NCI-H526 treated with DMSO at 0.1 percent for 48 hours (cell line): ENCODE measurements at regions not wholly inside any gene's neighbourhood (a gene's known extent, or its start where the extent isn't known, plus 50 kb on each side); places are given as distances from the start of the nearest gene placed in this dataset.
"Not testable (repeated sequence)": the region's sequence is repeated elsewhere in the genome, so short reads cannot be mapped to it uniquely, and the experiment has no call there.

Source experiments
- DNase-seq: peaks from one replicate; lab custom pipeline; 2025; lab: John Stamatoyannopoulos, UW

DNA sequence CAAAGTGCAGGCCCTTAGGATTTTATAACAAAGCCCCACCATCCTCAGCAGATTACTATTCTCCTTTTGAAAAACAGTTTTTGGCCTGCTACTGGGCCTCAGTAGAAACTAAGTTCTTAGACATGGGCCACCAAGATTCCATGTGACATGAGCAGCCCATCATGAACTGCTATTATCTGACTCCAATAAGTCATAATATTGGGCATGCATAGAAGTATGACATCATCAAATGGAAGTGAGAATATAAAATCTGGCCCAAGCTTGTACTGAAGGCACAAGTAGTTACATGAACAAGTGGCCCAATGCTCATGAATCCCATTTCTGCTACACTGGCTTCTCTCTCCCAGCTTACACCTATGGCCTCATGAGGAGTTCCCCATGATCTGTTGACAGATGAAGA lies 404.8 kb downstream of the EPHA5 start:
- no peak for DNase-seq

DNA sequence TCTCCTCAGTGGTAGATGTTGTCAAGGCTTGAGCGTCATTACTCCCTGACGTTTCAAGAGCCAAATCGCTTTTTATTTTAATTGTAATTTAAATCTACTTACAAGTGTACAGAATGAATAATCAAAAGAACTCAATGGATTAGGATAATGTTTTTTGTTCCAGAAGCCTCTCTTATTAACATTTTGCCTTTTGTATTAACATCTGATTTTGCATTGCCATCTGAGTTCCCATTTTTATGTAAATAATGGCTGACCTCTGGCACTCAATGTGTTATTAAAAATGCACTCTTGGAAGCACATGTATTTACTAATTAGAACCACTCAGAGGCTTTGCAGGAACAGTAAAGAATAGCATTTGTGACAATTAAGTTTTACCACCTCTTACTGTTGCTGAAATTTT lies 411.0 kb downstream of the EPHA5 start:
- no peak for DNase-seq

DNA sequence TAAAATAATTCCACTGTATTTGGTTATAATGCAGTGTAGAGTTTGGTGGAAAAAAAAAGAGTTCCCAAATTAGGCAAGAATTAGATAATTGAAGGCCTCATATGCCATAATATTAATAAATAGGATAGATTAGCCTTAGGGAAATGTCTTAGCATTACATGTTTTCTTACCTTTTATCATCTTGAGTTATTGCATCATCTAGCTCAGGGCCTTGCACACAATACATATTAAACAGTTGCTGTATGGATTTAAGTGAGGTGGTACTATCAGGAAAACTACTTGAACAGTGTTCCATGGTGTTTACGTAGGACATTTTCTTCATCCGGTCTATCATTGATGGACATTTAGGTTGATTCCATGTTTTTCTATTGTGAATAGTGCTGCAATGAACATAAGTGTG lies 419.4 kb downstream of the EPHA5 start:
- DNase-seq: no peak

DNA sequence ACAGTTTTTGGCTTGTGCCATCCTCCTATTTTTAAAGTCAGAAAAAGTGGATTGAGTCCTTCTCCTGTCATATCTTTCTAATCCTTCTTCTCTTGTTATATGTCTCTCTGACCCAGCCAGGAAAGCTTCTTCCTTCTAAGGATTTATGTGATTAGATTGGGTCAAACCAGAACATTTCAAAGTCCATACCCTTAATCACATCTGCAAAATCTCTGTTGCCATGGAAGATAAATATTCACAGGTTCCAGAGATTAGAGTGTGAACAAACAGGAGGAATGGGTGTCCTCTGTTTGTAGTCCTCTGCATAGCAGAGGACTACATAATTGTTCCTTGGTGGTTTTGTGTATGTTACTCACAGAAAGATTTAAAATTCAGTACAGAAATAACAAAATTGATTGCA lies 421.2 kb downstream of the EPHA5 start:
- DNase-seq: no peak

DNA sequence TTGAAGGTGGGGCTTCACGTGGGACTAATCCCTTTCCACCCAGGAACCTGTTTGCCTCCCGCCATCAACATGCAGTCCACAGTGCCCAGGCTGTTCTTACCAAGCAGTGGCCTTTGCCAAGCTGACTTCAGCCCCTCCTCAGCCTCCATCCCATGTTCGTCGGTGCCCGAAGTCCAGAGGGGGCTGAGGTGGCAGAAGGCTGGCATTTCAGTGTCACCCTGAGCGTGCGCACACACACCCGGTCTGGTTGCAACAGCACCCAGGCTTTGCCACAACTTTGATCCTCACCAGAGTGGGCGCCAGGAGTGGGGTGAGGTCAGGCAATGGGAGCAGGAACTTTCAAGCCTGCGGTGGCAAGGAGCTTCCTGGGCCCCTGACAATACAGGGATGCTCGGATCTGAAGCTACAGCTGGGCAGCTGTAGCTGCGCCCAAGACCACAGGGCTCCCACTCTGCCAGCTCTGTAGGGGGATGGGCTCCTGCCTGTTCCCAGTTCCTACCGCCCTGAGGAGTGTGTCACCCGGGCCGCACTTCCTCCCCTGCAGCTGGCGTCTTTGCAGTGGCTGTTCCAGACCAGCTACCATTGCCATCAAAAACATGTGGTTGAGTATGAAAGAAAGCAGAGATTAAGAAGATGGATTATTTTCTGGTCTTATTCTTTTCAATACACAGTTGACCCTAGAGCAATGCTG lies 428.0 kb downstream of the EPHA5 start:
- no peak for DNase-seq

GRCh38 chr4:65241257-65241997 lies 428.9 kb downstream of the EPHA5 start:
- DNase-seq: no peak

- no peak for DNase-seq
Measured at GRCh38 chr4:65234061-65234460, 436.2 kb downstream of the EPHA5 start.

- DNase-seq: no peak
Measured at GRCh38 chr4:65227628-65228027, 442.7 kb downstream of the EPHA5 start.

GRCh38 chr4:65223601-65224000 lies 446.7 kb downstream of the EPHA5 start:
- no peak for DNase-seq

DNA sequence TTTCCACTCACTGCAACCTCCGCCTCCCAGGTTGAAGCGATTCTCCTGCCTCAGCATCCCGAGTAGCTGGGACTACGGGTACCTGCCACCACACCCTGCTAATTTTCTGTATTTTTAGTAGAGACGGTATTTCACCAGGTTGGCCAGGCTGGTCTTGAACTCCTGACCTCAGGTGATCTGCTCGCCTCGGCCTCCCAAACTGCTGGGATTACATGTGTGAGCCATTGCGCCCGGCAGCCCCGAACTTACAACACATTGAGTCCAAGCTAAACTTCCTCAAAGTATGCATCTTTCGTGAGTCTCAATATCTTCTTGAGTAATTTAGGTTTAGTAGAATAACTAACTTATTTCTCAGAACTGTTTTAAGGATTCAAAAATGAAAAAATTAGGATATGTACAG lies 447.2 kb downstream of the EPHA5 start:
- DNase-seq: not testable (repeated sequence)

DNA sequence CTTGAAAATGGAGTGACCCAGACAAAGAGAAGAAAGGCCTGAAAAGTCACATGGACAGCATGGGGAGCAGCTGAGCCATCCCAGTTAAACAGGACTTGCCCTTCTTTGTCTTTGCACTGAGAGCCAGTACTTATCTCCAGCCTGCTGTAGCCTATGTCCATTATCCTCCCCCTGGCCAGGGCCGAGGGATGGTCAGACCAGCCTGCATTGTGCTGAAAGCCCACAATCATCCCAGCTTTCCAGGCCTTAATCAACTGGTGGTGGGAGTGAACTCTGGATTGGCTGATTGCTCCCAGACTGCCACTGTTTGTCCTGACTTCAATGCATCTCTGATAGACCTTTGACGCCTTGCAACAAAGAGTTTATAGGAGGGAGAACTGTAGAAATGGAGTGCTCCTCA lies 453.1 kb downstream of the EPHA5 start:
- no peak for DNase-seq

DNA sequence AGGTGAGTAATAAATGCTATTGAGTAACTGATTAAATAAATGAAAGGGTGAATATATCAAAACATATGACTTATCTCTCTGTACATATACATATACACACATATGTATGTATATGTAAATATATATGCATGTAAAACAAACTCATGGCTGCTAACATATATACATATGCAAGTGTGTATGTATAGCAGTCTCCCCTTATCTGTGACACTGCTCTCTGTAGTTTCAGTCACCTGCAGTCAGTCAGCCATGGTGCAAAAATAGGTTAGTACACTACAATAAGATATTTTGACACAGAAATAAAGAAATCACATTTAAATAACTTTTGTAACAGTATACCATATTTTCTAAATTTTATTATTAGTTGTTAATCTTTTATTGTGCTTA lies 467.4 kb downstream of the EPHA5 start:
- no peak for DNase-seq

DNA sequence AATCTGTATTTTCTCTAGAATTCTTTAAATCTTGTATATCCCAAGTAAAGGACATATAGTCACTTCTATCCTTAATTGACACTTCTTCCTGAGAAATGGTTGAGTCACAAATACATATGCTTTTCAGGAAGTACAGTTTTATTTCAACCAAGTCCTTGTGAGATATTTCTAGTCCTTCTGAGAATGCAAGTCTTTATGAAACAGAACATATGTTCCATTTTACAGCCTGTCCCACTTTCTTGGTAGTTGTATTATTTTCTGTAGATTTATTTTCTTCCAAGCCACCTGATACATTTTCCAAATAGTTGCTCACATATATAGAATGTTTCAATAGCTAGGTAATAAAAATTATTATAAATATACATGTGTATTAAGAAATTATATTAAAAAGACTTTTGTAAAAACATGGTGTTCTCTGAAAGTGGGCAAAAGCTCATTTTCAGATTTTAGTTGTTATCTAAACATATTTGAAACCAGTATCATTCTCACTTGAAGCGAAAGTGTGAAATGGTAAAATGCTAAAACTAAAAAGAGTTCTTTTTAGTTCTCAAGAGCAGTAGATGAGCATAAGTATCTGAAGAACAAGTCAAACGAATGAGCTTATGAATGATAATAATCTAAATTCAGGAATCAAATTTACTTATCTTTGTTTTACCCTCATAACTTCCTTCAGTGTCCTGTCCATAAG lies 468.0 kb downstream of the EPHA5 start:
- DNase-seq: no peak

GRCh38 chr4:65195666-65196065 lies 474.6 kb downstream of the EPHA5 start:
- DNase-seq: no peak

GRCh38 chr4:65195002-65195401 lies 475.3 kb downstream of the EPHA5 start:
- DNase-seq: no peak

DNA sequence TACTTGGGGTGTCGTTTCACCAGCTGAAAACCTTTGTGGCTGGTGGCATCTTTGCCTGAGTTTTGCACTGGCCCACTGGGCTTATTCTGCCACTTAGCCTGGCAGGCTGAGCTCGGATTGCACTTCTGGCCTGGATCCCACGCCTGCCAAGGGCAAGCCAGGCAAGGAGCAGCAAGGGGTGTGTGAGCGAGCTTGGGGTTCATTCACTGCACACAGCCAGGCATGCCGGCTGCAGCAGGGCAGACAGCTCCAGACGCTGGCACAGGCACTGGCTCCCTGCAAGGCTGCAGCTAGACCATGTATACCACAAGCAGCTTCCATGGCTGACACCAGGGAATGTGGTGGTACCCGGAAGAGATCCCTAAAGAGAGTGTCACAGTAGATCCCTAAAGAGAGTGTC lies 476.3 kb downstream of the EPHA5 start:
- no peak for DNase-seq

DNA sequence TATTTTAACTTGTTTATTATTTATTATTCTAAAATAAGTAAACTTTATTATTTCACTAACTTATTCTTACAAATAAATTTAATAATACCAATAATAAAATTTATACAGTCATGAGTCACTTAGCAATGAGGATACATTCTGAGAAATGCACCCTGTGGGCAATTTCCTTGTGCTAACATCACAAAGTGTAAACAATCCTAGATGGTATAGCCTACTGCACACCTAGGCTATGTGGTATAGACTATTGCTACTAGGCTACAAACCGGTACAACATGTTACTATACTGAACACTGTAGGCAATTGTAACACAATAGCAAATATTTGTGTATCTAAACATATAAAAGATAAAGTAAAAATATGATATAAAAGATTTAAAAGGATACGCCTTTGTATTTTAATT lies 479.5 kb downstream of the EPHA5 start:
- no peak for DNase-seq

GRCh38 chr4:65175585-65175984 lies 494.7 kb downstream of the EPHA5 start:
- no peak for DNase-seq

DNA sequence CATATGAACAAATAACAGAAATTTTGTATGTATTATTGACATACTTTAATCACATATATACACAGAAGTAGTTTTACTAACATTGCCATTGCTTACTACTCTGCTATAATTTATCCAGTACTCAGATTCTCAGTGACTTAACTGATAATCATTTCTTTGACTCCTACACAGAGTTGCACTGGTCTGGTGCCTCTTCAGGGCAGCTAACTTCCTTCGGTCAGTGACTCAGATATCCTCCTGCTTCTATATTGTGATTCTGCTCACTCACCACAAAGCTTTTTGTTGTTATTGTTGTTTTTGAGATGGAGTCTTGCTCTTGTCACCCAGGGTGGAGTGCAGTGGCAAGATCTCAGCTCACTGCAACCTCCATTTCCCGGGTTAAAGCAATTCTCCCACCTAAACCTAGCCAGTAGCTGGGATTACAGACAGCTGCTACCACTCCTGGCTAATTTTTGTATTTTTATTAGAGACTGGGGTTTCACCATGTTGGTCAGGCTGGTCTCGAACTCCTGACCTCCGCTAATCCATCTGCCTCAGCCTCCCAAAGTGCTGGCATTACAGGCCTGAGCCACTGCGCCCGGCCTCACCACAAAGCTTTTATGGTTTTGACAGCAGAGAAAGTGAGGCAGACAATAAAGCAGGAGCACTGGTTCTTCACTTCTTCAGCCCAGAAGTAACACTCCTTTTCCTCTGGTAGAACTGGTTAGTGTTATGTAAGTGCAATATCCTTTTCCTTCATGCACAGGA lies 499.3 kb downstream of the EPHA5 start:
- no peak for DNase-seq

- no peak for DNase-seq
Measured at GRCh38 chr4:65167719-65168118, 502.6 kb downstream of the EPHA5 start.

DNA sequence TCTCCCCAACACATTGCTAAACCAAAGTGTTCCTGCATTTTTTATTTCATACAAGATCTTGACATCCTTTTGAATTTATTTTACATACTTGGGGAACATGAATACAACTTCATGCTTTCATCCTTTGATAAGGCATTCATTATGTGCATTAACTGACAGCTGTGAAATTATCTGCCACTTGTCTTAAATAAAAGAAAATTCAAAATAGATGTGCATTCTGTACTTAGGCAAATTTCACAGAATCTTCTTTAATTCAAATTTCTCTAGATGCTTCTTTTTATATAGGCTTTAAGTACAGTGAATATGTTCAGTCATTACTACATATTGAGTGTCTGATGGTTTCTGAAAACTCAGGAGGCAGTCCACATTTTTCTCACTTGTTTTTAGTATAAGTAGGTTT lies 518.1 kb downstream of the EPHA5 start:
- DNase-seq: no peak

DNA sequence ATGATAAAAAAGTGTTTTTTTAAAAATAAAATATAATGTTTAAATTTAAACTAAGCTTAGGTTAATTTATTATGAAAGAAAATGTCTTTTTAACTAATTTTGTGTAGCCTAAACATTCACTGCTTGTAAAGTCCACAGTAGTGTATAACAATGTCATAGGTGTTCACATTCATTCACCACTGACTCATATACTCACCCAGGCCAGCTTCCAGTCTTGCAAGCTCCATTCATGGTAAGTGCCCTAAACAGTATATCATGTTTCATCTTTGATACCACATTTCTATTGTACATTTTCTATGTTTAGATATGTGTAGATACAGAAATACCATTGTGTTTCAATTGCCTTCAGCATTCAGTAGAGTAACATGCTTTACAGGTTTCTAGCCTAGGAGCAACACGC lies 530.3 kb downstream of the EPHA5 start:
- no peak for DNase-seq

- DNase-seq: no peak
Measured at GRCh38 chr4:65126200-65126599, 544.1 kb downstream of the EPHA5 start.
